ENCODE measurements at regions not wholly inside any gene's neighbourhood (a gene's known extent, or its start where the extent isn't known, plus 50 kb on each side); places are given as distances from the start of the nearest gene placed in this dataset.

- Histone ChIP-seq H2BK15ac (ENCODE audit: low read length) (no peak overlapping the region), H2BK120ac (replicated peaks; ENCODE audit: low read depth, low read length) (no peak overlapping the region), H3K18ac (ENCODE audit: extremely low read depth, low read length) (no peak overlapping the region), H3K79me1 (ENCODE audit: low read depth, low read length) (no peaks in the 10 kb centered on the region), H4K20me1 (replicated peaks in 1 of 2; ENCODE audit: control insufficient read depth in 1 of 2, insufficient read depth in 2 of 2, low read length in 2 of 2) (no peaks in the 10 kb centered on the region), H2AFZ (ENCODE audit: low read length) (no peak overlapping the region), H2BK12ac (ENCODE audit: low read depth, low read length) (no peak overlapping the region), H3K23me2 (ENCODE audit: low read depth, low read length) (no peaks in the 10 kb centered on the region), H3K4me1 (replicated peaks in 1 of 4; ENCODE audit: control insufficient read depth in 3 of 4, insufficient read depth in 4 of 4, low read length in 3 of 4) (no peaks in the 10 kb centered on the region), H2BK5ac (ENCODE audit: low read depth, low read length) (no peak overlapping the region), H3K4ac (replicated peaks; ENCODE audit: insufficient read length, low read depth, low read length) (no peak overlapping the region), H3K36me3 (ENCODE audit: control insufficient read depth in 2 of 4, insufficient read depth in 4 of 4, low read length in 3 of 4) (no peaks in the 10 kb centered on the region), H3K9ac (replicated peaks in 1 of 4; ENCODE audit: extremely low read depth in 1 of 4, low read depth in 3 of 4, low read length in 3 of 4) (no peak overlapping the region), H2BK20ac (ENCODE audit: low read length) (no peak overlapping the region), H3K9me3 (ENCODE audit: insufficient read depth in 2 of 2, low read depth in 1 of 2, low read length in 1 of 2) (no peaks in the 10 kb centered on the region), H3K4me2 (ENCODE audit: insufficient read depth in 1 of 2, low read depth in 2 of 2, low read length in 2 of 2) (no peak overlapping the region), H3K14ac (ENCODE audit: insufficient read length) (no peak overlapping the region), H3K23ac (ENCODE audit: insufficient read length) (no peak overlapping the region), H4K91ac (replicated peaks; ENCODE audit: insufficient read length, low read length) (no peak overlapping the region), H4K5ac (ENCODE audit: insufficient read length, low read depth, low read length) (no peak overlapping the region), H3K56ac (replicated peaks; ENCODE audit: insufficient read length, low read depth, low read length) (no peak overlapping the region), H3K79me2 (ENCODE audit: control insufficient read depth in 1 of 2, insufficient read depth in 2 of 2, low read length in 2 of 2) (no peaks in the 10 kb centered on the region), H3K27ac (ENCODE audit: low read depth, low read length) (no peak overlapping the region), H4K8ac (ENCODE audit: extremely low read depth, insufficient read depth, low read length) (no peak overlapping the region), H2AK5ac (ENCODE audit: low read depth, low read length) (no peak overlapping the region), H3K4me3 (ENCODE audit: extremely low read depth in 1 of 4, insufficient read depth in 2 of 4, low read depth in 3 of 4, low read length in 4 of 4) (no peak overlapping the region), H3K27me3 (replicated peaks in 1 of 4; ENCODE audit: control insufficient read depth in 3 of 4, extremely low read depth in 1 of 4, insufficient read depth in 3 of 4, low read length in 3 of 4) (no peaks in the 10 kb centered on the region)
- WGBS, 2 experiments (ENCODE audit: extremely low coverage in 1 of 2, insufficient coverage in 1 of 2, insufficient read length in 1 of 2, insufficient replicate concordance in 2 of 2, low coverage in 1 of 2, low lambda C conversion rate in 2 of 2, missing lambda C conversion rate in 1 of 2): 89% methylated on average over 1 of the region's 1 CpG; no CpG with 5 or more reads in 1 of the 2 experiments
- no peak for FAIRE-seq
- CTCF ChIA-PET (ENCODE audit: partially characterized antibody): no interaction called here
- DNase-seq (ENCODE audit: low read depth in 1 of 2, low spot score in 2 of 2): no peak
- POLR2A ChIA-PET (ENCODE audit: partially characterized antibody): no interaction called here
- TF ChIP-seq JUN (IDR thresholded peaks at IDR 0.05; ENCODE audit: low read depth, low read length): no peak
- no peak for TF ChIP-seq CEBPB (IDR thresholded peaks at IDR 0.05; ENCODE audit: low read depth, low read length)
- no peak for TF ChIP-seq RNF2 (IDR thresholded peaks at IDR 0.05; ENCODE audit: borderline replicate concordance, low read depth, low read length, missing control alignments, poor library complexity, severe bottlenecking)
- no peak for TF ChIP-seq PHF8 (conservative IDR thresholded peaks at IDR 0.05; ENCODE audit: low read depth, low read length)
These were observed 1410.1 kb upstream of the ADGRB3 start for GRCh38 chr6:67224989-67225388.

Measured in H1 (cell line).